Naive thymus-derived CD4-positive, alpha-beta T cell (primary cell): ENCODE measurements at regions not wholly inside any gene's neighbourhood (a gene's known extent, or its start where the extent isn't known, plus 50 kb on each side); places are given as distances from the start of the nearest gene placed in this dataset.

Source experiments
- ATAC-seq: fragments of 150-1000 bp; cut with Tn5 transposase; 2 replicates; pipeline ENCODE4 v1.10.0; 2021; ENCODE audit warnings: mild to moderate bottlenecking, moderate library complexity
- CTCF ChIA-PET: fragments of 350-600 bp; sonication (Branson Sonifier 250); formaldehyde crosslinking; loops from one replicate; lab custom pipeline; 2021; ENCODE audit warnings: antibody characterized with exemption; lab: Charles Lee
- POLR2A ChIA-PET: fragments of 350-600 bp; sonication (Branson Sonifier 250); formaldehyde crosslinking; loops from one replicate; lab custom pipeline; 2021; ENCODE audit warnings: antibody characterized with exemption, inconsistent platforms; lab: Charles Lee
- DNase-seq, 9 donors: peaks; one replicate each; pipeline versions ENCODE4 v3.0.0 to v3.0.0-alpha.2; 2020 to 2022; ENCODE audit warnings: mixed read lengths in 1 of 9
- H3K27ac ChIP-seq: one replicate; pipeline ENCODE4 v1.7.0; 2013; ENCODE audit warnings: mild to moderate bottlenecking, low read depth, low read length, moderate library complexity
- H3K27me3 ChIP-seq, 2 donors: one replicate each; pipeline ENCODE4 v1.7.0; 2013; ENCODE audit warnings: low read length in 2 of 2, mild to moderate bottlenecking in 2 of 2, moderate library complexity in 2 of 2; ENCODE audit not compliant: control insufficient read depth in 2 of 2, insufficient read depth in 2 of 2
- H3K36me3 ChIP-seq, 3 experiments: 1 replicate in 2 of 3; 2 replicates in 1 of 3; pipeline ENCODE4 v1.7.0; 2013; ENCODE audit warnings: low read length in 3 of 3, mild to moderate bottlenecking in 3 of 3, moderate library complexity in 1 of 3; ENCODE audit not compliant: insufficient read depth in 3 of 3, control insufficient read depth in 2 of 3
- H3K4me1 ChIP-seq, 2 donors: one replicate each; pipeline ENCODE4 v1.7.0; 2013; ENCODE audit warnings: low read length in 2 of 2, mild to moderate bottlenecking in 2 of 2, moderate library complexity in 1 of 2; ENCODE audit not compliant: control insufficient read depth in 2 of 2, insufficient read depth in 2 of 2
- H3K4me3 ChIP-seq: 2 replicates; pipeline ENCODE4 v1.7.0; 2013; ENCODE audit warnings: mild to moderate bottlenecking, low read length
- H3K9me3 ChIP-seq, 3 experiments: 1 replicate in 2 of 3; 2 replicates in 1 of 3; pipeline ENCODE4 v1.7.0; 2013; ENCODE audit warnings: low read length in 3 of 3; ENCODE audit not compliant: control insufficient read depth in 2 of 3
- H3K27ac Mint-ChIP-seq, 9 donors: one replicate each; pipeline ENCODE4 v1.8.0; 2020 to 2022; ENCODE audit warnings: mixed read lengths in 9 of 9, mild to moderate bottlenecking in 8 of 9, moderate library complexity in 5 of 9, inconsistent platforms in 2 of 9
- H3K27me3 Mint-ChIP-seq, 5 donors: one replicate each; pipeline ENCODE4 v1.8.0; 2021 to 2022; ENCODE audit warnings: mixed read lengths in 5 of 5, mild to moderate bottlenecking in 1 of 5
- H3K36me3 Mint-ChIP-seq, 5 donors: one replicate each; pipeline ENCODE4 v1.8.0; 2020 to 2022; ENCODE audit warnings: mixed read lengths in 5 of 5, mild to moderate bottlenecking in 3 of 5, inconsistent platforms in 1 of 5
- H3K4me1 Mint-ChIP-seq, 7 donors: one replicate each; pipeline ENCODE4 v1.8.0; 2020 to 2022; ENCODE audit warnings: mixed read lengths in 7 of 7, mild to moderate bottlenecking in 3 of 7, inconsistent platforms in 1 of 7
- H3K4me3 Mint-ChIP-seq, 10 donors: one replicate each; pipeline ENCODE4 v1.8.0; 2020 to 2022; ENCODE audit warnings: mild to moderate bottlenecking in 10 of 10, mixed read lengths in 10 of 10, moderate library complexity in 6 of 10, inconsistent platforms in 2 of 10
- H3K9me3 Mint-ChIP-seq, 11 donors: one replicate each; pipeline ENCODE4 v1.8.0; 2020 to 2022; ENCODE audit warnings: mixed read lengths in 11 of 11, mild to moderate bottlenecking in 4 of 11, inconsistent platforms in 1 of 11, moderate library complexity in 1 of 11
- intact Hi-C, 2 donors: fragments of 100-400 bp; cut with micrococcal nuclease; formaldehyde crosslinking; loops; one replicate each; pipeline ENCODE4 v1.15.1; 2023

DNA sequence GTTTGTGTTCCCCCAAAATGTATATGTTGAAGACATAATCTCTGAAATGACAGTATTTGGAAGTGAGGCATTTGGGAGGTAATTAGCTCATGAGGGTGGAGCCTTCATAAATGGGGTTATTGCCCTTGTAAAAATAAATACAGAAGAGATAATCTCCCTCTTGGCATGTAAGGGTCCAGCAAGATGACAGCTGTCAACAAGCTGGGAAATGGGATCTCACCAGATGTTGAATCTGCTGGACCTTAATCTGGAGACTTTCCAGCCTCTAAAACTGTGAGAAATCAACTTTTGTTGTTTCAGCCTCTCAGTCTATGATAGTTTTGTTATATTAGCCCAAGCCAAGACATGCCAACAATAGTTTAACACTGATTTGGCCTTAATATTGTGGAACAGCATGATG, 438.2 kb upstream of the PCDH7 start:
- Histone ChIP-seq H3K9me3 (no peaks in the 10 kb centered on the region), H3K27me3 (no peaks in the 10 kb centered on the region), H3K4me1 (no peaks in the 10 kb centered on the region), H3K36me3 (no peaks in the 10 kb centered on the region), H3K27ac (no peak overlapping the region), H3K4me3 (no peak overlapping the region)
- DNase-seq (no peak), ATAC-seq (no peak)
- H3K4me1 Mint-ChIP-seq = no peaks in the 10 kb centered on the region
- ChIA-PET POLR2A (no interaction called here), CTCF (no interaction called here)
- peaks cover 0 to 16% (median 4%) of the 10 kb centered on the region in 11 donors for H3K9me3 Mint-ChIP-seq
- intact Hi-C loops = no loop called here
- H3K27ac Mint-ChIP-seq = no peak overlapping the region
- no peaks in the 10 kb centered on the region for H3K27me3 Mint-ChIP-seq
- no peaks in the 10 kb centered on the region for H3K36me3 Mint-ChIP-seq
- no peak overlapping the region for H3K4me3 Mint-ChIP-seq

DNA sequence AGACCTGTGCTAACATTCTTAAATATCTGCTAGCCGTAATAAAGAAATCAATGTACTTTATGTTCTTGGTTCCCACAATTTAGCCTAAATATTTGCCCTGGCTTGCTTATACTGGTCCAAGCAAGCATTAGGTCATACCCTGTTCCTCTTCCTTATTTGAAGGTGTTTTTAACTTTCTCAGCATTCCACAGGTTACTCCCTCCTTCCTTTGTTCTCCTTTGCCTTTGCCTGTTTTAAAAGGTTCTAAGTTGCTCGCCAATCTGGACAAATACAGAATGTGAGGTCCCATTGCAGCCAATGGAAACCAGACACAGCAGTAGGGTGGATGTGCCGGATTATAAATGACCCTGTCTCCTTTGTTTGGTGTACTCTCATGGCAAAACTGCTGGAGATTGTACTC, 436.8 kb upstream of the PCDH7 start:
- Mint-ChIP-seq H3K27ac (no peak overlapping the region), H3K27me3 (no peaks in the 10 kb centered on the region), H3K4me3 (no peak overlapping the region), H3K4me1 (no peaks in the 10 kb centered on the region), H3K36me3 (no peaks in the 10 kb centered on the region), H3K9me3 (peaks cover 0 to 22% (median 4%) of the 10 kb centered on the region in 11 donors)
- intact Hi-C loops = no loop called here
- ATAC-seq = no peak
- CTCF ChIA-PET = no interaction called here
- Histone ChIP-seq H3K27ac (no peak overlapping the region), H3K27me3 (no peaks in the 10 kb centered on the region), H3K36me3 (no peaks in the 10 kb centered on the region), H3K9me3 (no peaks in the 10 kb centered on the region), H3K4me3 (no peak overlapping the region), H3K4me1 (no peaks in the 10 kb centered on the region)
- POLR2A ChIA-PET = no interaction called here
- no peak for DNase-seq

DNA sequence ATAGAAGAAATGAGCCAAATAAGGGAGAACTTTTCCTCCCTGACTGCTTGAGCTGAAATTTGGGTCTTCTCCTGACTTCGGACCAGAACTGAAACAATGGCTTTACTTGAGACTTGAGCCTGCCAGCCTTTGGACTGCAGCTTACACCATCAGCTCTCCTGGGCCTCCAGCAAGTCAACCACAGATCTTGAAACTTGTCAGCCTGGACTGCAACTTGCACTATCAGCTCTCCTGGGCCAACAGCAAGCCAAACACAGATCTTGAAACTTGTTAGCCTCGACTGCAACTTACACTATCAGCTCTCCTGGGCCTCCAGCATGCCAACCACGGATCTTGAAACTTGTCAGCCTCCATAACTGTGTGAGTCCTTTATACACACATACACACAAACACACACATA, 425.9 kb upstream of the PCDH7 start:
- Histone ChIP-seq H3K36me3 (no peaks in the 10 kb centered on the region), H3K4me1 (no peaks in the 10 kb centered on the region), H3K9me3 (no peaks in the 10 kb centered on the region), H3K27ac (no peak overlapping the region), H3K4me3 (no peak overlapping the region), H3K27me3 (no peaks in the 10 kb centered on the region)
- no peak overlapping the region for H3K4me3 Mint-ChIP-seq
- H3K27ac Mint-ChIP-seq = no peak overlapping the region
- H3K4me1 Mint-ChIP-seq = no peaks in the 10 kb centered on the region
- ChIA-PET CTCF (no interaction called here), POLR2A (no interaction called here)
- DNase-seq (no peak), ATAC-seq (no peak)
- H3K9me3 Mint-ChIP-seq = peaks cover 0 to 40% (median 8%) of the 10 kb centered on the region in 11 donors
- no peaks in the 10 kb centered on the region for H3K27me3 Mint-ChIP-seq
- peaks cover 0 to 4% (median 0%) of the 10 kb centered on the region in 5 donors for H3K36me3 Mint-ChIP-seq
- intact Hi-C loops = no loop called here

DNA sequence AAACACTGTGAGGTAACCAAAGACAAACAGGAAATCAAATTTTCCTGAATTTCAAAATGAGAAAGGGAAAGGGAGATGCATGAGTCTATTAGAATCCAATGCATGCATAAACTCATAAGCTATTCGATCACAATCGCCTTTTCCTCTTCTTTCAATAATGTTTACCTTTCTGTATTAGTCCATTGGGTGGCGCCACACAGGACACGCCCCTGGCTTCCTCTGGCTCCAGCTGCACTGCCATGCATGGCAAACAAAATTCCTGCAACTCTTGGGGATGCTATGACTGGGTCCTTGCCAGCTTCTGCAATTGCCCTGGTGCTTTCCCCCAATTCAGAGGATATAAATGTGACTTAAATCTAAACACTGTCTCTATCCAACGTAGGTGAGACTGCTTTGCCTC, 424.5 kb upstream of the PCDH7 start:
- Histone ChIP-seq H3K9me3 (no peaks in the 10 kb centered on the region), H3K4me1 (no peaks in the 10 kb centered on the region), H3K36me3 (no peaks in the 10 kb centered on the region), H3K4me3 (no peak overlapping the region), H3K27ac (no peak overlapping the region), H3K27me3 (no peaks in the 10 kb centered on the region)
- DNase-seq = no peak
- H3K9me3 Mint-ChIP-seq = peaks cover 0 to 38% (median 7%) of the 10 kb centered on the region in 11 donors
- CTCF ChIA-PET = interaction anchor here (1.1 kb wide), 1 partner anchor 9 kb away, joined by 3 read pairs; no protein-coding TSS in a partner anchor
- H3K36me3 Mint-ChIP-seq = peaks cover 0 to 4% (median 0%) of the 10 kb centered on the region in 5 donors
- no peak for ATAC-seq
- H3K4me3 Mint-ChIP-seq = no peak overlapping the region
- intact Hi-C loops = no loop called here
- H3K27me3 Mint-ChIP-seq = no peaks in the 10 kb centered on the region
- no peak overlapping the region for H3K27ac Mint-ChIP-seq
- POLR2A ChIA-PET = no interaction called here
- no peaks in the 10 kb centered on the region for H3K4me1 Mint-ChIP-seq

DNA sequence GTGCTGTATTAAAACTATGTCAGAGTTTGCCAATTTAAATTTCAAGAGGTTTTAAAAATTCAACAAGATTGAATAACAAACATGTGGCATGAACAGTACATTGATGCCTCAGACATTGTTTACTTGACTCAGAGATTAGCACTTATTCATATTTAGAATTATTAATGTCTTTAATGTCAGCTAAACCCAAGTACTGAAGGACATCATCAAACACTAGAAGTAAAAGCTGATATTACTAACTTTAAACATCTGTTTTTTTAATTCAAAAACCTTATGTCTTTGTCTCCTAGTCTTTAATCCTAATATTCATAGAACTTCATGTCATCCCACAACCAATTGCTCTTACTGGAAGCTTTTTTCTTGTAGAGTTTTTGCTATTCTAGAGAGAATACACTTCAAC, 406.2 kb upstream of the PCDH7 start:
- H3K36me3 Mint-ChIP-seq = no peaks in the 10 kb centered on the region
- Histone ChIP-seq H3K27ac (no peak overlapping the region), H3K27me3 (no peaks in the 10 kb centered on the region), H3K4me3 (no peak overlapping the region), H3K9me3 (no peaks in the 10 kb centered on the region), H3K36me3 (no peaks in the 10 kb centered on the region), H3K4me1 (no peaks in the 10 kb centered on the region)
- intact Hi-C loops = no loop called here
- peaks cover 0 to 17% (median 13%) of the 10 kb centered on the region in 11 donors for H3K9me3 Mint-ChIP-seq
- no peak for DNase-seq
- no peak overlapping the region for H3K4me3 Mint-ChIP-seq
- ChIA-PET POLR2A (no interaction called here), CTCF (no interaction called here)
- no peak overlapping the region for H3K27ac Mint-ChIP-seq
- ATAC-seq = no peak
- H3K4me1 Mint-ChIP-seq = no peaks in the 10 kb centered on the region
- no peaks in the 10 kb centered on the region for H3K27me3 Mint-ChIP-seq

DNA sequence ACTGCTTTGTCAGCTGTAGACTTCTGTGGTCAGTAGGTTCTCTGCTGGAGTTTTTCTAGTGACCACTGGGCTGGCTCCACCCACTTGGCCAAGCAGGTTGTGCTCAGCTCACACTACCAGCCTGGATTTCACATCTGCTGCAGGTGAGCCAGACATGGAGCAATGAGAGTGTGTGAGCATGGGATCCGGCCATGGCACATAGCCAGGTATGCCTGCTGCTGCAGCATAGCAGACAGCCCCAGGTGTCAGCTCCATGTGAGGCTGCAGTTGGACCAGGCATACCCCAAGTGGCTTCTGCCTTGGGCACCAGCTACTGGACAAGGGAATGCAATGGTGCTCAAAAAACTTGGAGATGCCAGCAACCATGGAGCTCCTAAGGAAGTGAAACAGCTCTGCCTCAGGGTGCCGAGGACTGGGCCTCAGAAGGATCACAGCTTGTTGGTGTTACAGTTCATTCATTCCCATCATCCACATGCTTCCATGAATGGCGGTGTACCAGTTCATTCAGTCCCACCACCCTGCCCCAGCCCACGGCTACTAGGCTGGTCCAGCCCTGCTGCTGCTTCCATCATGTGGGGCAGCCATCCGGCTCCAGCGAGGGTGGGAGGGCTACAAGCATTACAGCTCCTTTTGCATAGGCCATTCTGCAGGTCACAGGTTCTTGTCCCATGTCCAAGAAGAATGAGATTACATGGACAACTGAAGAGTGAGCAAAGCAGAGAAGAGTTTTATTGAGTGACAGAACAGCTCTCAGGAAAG, 389.1 kb upstream of the PCDH7 start:
- no peaks in the 10 kb centered on the region for H3K36me3 Mint-ChIP-seq
- POLR2A ChIA-PET = no interaction called here
- no peak overlapping the region for H3K27ac Mint-ChIP-seq
- CTCF ChIA-PET = no interaction called here
- H3K4me1 ChIP-seq = no peaks in the 10 kb centered on the region
- H3K4me3 ChIP-seq = no peak overlapping the region
- intact Hi-C loops = no loop called here
- no peaks in the 10 kb centered on the region for H3K36me3 ChIP-seq
- no peaks in the 10 kb centered on the region for H3K27me3 ChIP-seq
- peaks cover 0 to 19% (median 6%) of the 10 kb centered on the region in 11 donors for H3K9me3 Mint-ChIP-seq
- H3K4me1 Mint-ChIP-seq = no peaks in the 10 kb centered on the region
- DNase-seq = no peak
- no peaks in the 10 kb centered on the region for H3K27me3 Mint-ChIP-seq
- H3K4me3 Mint-ChIP-seq = no peak overlapping the region
- no peak for ATAC-seq
- H3K9me3 ChIP-seq = peaks cover 0 to 5% (median 0%) of the 10 kb centered on the region in 3 experiments
- no peak overlapping the region for H3K27ac ChIP-seq

DNA sequence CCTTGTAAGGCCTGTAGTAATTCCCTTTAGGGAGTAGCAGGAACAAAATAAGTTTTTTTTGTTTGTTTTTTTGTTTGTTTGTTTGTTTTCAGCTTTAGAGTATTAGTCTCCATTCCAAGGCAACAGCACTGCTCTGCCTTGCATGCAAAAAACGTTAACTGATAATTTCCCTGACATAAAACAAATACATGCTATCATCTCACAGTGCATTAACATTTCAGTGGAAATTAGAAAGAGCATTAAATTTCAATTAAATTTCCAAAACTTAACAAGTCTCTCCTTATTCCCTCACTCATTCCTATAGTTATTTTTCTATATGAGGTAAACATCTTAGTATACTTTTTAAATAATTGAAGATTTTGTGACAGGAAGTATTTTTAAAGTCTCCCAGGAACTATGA, 378.4 kb upstream of the PCDH7 start:
- H3K4me1 Mint-ChIP-seq = no peaks in the 10 kb centered on the region
- intact Hi-C loops = no loop called here
- Histone ChIP-seq H3K27ac (no peak overlapping the region), H3K9me3 (no peaks in the 10 kb centered on the region), H3K27me3 (no peaks in the 10 kb centered on the region), H3K4me3 (no peak overlapping the region), H3K36me3 (no peaks in the 10 kb centered on the region), H3K4me1 (no peaks in the 10 kb centered on the region)
- H3K4me3 Mint-ChIP-seq = no peak overlapping the region
- CTCF ChIA-PET = no interaction called here
- no peak overlapping the region for H3K27ac Mint-ChIP-seq
- ATAC-seq (no peak), DNase-seq (no peak)
- no peaks in the 10 kb centered on the region for H3K27me3 Mint-ChIP-seq
- no peaks in the 10 kb centered on the region for H3K36me3 Mint-ChIP-seq
- POLR2A ChIA-PET = no interaction called here
- H3K9me3 Mint-ChIP-seq = peaks cover 2 to 24% (median 14%) of the 10 kb centered on the region in 11 donors
